Tibial nerve (tissue), 4 donors: ENCODE measurements at regions not wholly inside any gene's neighbourhood (a gene's known extent, or its start where the extent isn't known, plus 50 kb on each side); places are given as distances from the start of the nearest gene placed in this dataset.

Experiments
- EP300 ChIP-seq, 2 donors: sonication (generic); formaldehyde crosslinking; IDR thresholded peaks; one replicate each; pipeline ENCODE4 v1.6.1; 2017; ENCODE audit warnings: antibody characterized with exemption in 2 of 2, mild to moderate bottlenecking in 1 of 2
- POLR2A ChIP-seq, 2 donors: fragments of 450-650 bp; IDR thresholded peaks; one replicate each; pipeline ENCODE4 v1.6.1; 2017; ENCODE audit warnings: antibody characterized with exemption in 2 of 2, mild to moderate bottlenecking in 2 of 2, moderate library complexity in 2 of 2
- TF ChIP-seq, protein P1 (sequence below), 5 experiments: fragments of 200-600 bp in 3 of 5; fragments of 450-650 bp in 2 of 5; sonication (generic) in 3 of 5; IDR thresholded peaks; one replicate each; pipeline ENCODE4 v1.5.1; 2016 to 2019; ENCODE audit warnings: antibody characterized with exemption in 5 of 5, mild to moderate bottlenecking in 3 of 5, moderate library complexity in 2 of 5

DNA sequence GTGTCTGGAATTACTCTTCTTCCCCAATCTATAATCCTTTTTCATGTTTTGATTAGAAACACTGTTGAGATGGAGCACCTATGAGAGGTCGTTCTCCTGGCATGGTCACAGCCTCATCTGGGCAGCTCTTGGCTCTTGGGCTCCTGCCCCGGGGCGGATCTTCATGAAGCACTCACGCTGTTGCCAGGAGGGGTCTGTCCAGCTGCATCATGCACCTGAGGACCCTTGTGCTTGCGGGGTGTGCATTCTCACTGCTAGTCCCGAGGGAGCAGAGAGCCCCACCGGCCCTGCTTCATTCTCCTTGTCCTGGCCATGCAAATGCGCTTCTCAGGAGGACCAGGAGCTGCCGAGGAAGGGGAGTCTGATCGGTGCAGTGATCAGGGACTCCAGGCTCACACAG, 117.6 kb upstream of the S1PR3 start:
- no peak for TF ChIP-seq POLR2A (IDR thresholded peaks at IDR 0.05)
- TF ChIP-seq, protein P1, sequence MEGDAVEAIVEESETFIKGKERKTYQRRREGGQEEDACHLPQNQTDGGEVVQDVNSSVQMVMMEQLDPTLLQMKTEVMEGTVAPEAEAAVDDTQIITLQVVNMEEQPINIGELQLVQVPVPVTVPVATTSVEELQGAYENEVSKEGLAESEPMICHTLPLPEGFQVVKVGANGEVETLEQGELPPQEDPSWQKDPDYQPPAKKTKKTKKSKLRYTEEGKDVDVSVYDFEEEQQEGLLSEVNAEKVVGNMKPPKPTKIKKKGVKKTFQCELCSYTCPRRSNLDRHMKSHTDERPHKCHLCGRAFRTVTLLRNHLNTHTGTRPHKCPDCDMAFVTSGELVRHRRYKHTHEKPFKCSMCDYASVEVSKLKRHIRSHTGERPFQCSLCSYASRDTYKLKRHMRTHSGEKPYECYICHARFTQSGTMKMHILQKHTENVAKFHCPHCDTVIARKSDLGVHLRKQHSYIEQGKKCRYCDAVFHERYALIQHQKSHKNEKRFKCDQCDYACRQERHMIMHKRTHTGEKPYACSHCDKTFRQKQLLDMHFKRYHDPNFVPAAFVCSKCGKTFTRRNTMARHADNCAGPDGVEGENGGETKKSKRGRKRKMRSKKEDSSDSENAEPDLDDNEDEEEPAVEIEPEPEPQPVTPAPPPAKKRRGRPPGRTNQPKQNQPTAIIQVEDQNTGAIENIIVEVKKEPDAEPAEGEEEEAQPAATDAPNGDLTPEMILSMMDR (IDR thresholded peaks at IDR 0.05): no peak
- TF ChIP-seq EP300 (IDR thresholded peaks at IDR 0.05): no peak
